MCF 10A (cell line): ENCODE measurements at regions not wholly inside any gene's neighbourhood (a gene's known extent, or its start where the extent isn't known, plus 50 kb on each side); places are given as distances from the start of the nearest gene placed in this dataset.
"Not testable (repeated sequence)": the region's sequence is repeated elsewhere in the genome, so short reads cannot be mapped to it uniquely, and the experiment has no call there.

Experiments
- BruUV-seq: library from RNA; stranded (reverse); fragments of 400-500 nt; replicated peaks from 2 replicates; lab custom pipeline; 2021; lab: Mats Ljungman, UMichigan
- CTCF ChIA-PET: fragments of 300-600 bp; sonication (Branson Sonifier 250); formaldehyde crosslinking; extraction: SDS; loops from one replicate; lab custom pipeline; 2021; ENCODE audit warnings: antibody characterized with exemption, inconsistent platforms; lab: Yijun Ruan, JAX
- POLR2A ChIA-PET: fragments of 300-600, 350-650 bp; sonication (Branson Sonifier 250); formaldehyde crosslinking; extraction: SDS; loops from one replicate; lab custom pipeline; 2020; ENCODE audit warnings: antibody characterized with exemption, inconsistent platforms; lab: Yijun Ruan, JAX
- DNase-seq: peaks from one replicate; pipeline ENCODE4 v3.0.0-alpha.2; 2018; ENCODE audit not compliant: unreplicated experiment
- H3K27ac Mint-ChIP-seq: one replicate; pipeline ENCODE4 v1.8.0; 2022; ENCODE audit warnings: mild to moderate bottlenecking, low read depth, mixed read lengths; ENCODE audit not compliant: unreplicated experiment
- H3K27me3 Mint-ChIP-seq: one replicate; pipeline ENCODE4 v1.8.0; 2022; ENCODE audit warnings: mixed read lengths; ENCODE audit not compliant: insufficient read depth, unreplicated experiment
- H3K36me3 Mint-ChIP-seq: one replicate; pipeline ENCODE4 v1.8.0; 2022; ENCODE audit warnings: mild to moderate bottlenecking, moderate library complexity, mixed read lengths; ENCODE audit not compliant: insufficient read depth, unreplicated experiment
- H3K4me1 Mint-ChIP-seq: one replicate; pipeline ENCODE4 v1.8.0; 2022; ENCODE audit warnings: mixed read lengths; ENCODE audit not compliant: insufficient read depth, unreplicated experiment
- H3K4me3 Mint-ChIP-seq: one replicate; pipeline ENCODE4 v1.8.0; 2022; ENCODE audit warnings: mild to moderate bottlenecking, moderate library complexity, mixed read lengths; ENCODE audit not compliant: unreplicated experiment
- H3K9me3 Mint-ChIP-seq: one replicate; pipeline ENCODE4 v1.8.0; 2022; ENCODE audit warnings: mixed read lengths; ENCODE audit not compliant: unreplicated experiment
- intact Hi-C: fragments of 100-400 bp; cut with micrococcal nuclease; formaldehyde crosslinking; loops from 2 replicates; pipeline ENCODE4 v1.14.1; 2022

DNA sequence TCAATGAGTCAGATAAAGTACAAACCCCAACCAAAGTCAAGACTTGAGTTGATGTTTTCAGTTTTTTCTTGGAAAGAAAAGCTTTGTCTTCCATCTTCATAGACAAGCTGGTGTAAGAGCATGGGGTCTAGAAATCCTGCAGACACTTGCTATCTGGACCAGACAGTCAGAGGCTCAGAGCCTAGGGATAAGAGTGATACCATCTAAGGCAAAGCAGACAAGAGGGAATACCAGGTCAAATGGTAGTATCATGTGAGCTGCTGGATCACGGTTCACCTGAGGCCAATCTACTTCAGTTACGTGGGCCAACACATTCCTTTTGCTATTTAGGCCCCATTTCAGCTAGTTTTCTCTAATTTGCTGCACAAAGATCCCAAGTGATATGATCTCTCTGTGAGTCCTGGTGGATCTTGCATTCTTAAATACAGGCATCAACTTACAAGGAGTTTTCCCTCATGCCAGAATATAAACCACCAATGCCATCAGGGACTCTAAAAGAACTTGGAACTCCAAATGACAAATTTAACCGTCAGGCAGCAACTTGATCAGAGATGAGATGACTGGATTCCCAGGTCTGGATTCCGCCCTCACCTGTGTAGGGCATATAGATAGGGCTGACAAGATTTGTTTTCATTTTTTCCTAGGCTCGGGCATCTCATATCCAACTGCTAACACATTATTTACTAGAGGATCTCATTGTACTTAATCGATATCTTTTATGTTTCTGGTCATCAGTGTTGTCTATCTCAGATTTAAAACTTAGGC, 101.4 kb downstream of the FOXD4L6 start:
- H3K9me3 Mint-ChIP-seq, H3K27me3 Mint-ChIP-seq, POLR2A ChIA-PET, CTCF ChIA-PET, H3K4me1 Mint-ChIP-seq, H3K27ac Mint-ChIP-seq, H3K4me3 Mint-ChIP-seq, DNase-seq, intact Hi-C loops, H3K36me3 Mint-ChIP-seq, BruUV-seq: not testable (repeated sequence)

DNA sequence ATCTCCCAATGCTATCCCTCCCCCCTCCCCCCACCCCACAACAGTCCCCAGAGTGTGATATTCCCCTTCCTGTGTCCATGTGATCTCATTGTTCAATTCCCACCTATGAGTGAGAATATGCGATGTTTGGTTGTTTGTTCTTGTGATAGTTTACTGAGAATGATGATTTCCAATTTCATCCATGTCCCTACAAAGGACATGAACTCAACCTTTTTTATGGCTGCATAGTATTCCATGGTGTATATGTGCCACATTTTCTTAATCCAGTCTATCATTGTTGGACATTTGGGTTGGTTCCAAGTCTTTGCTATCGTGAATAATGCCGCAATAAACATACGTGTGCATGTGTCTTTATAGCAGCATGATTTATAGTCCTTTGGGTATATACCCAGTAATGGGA, 106.1 kb downstream of the FOXD4L6 start:
- H3K9me3 Mint-ChIP-seq, H3K36me3 Mint-ChIP-seq, BruUV-seq, H3K27ac Mint-ChIP-seq, CTCF ChIA-PET, H3K4me1 Mint-ChIP-seq, DNase-seq, POLR2A ChIA-PET, H3K4me3 Mint-ChIP-seq, intact Hi-C loops, H3K27me3 Mint-ChIP-seq: not testable (repeated sequence)

DNA sequence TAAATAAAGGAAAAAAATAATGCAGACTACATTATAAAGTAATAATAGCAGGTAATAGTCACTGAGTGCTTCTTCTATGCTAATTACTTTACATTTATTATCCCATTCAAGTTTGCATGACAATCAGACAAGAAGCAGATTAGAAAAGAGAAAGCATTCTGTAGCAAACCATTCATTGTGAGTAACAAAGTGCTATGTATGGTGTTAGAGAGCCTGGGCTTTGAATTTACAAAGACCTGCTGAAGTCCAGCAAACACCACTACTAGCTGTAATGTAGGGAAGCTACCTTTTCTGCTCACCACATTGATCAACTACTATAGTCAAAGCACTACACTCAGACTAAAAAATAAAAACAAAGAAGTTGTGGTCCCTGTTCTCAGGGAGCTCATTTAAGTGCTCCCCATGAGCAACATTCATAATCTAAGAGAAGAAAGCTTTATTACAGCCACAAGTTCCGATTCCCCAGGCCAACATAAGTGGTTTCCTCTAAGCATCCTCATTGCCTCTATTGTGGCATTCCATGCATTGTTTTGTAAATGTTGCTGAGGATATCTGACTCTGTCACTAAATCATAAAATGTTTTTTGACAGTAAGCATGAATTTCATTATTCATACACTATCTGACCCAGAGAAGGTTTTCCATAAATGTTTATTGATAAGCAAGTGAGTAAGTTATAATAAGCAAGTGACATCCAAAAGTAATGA, 108.5 kb downstream of the FOXD4L6 start:
- intact Hi-C loops, H3K4me1 Mint-ChIP-seq, H3K27me3 Mint-ChIP-seq, H3K4me3 Mint-ChIP-seq, H3K27ac Mint-ChIP-seq, DNase-seq, H3K9me3 Mint-ChIP-seq, BruUV-seq, POLR2A ChIA-PET, CTCF ChIA-PET: not testable (repeated sequence)
- peaks cover 14% of the 10 kb centered on the region for H3K36me3 Mint-ChIP-seq

- H3K27ac Mint-ChIP-seq, POLR2A ChIA-PET, H3K27me3 Mint-ChIP-seq, BruUV-seq, H3K4me1 Mint-ChIP-seq, intact Hi-C loops, H3K4me3 Mint-ChIP-seq, H3K9me3 Mint-ChIP-seq, DNase-seq, CTCF ChIA-PET: not testable (repeated sequence)
- peaks cover 20% of the 10 kb centered on the region for H3K36me3 Mint-ChIP-seq
Measured at GRCh38 chr9:41018948-41019347, 109.5 kb downstream of the FOXD4L6 start.

DNA sequence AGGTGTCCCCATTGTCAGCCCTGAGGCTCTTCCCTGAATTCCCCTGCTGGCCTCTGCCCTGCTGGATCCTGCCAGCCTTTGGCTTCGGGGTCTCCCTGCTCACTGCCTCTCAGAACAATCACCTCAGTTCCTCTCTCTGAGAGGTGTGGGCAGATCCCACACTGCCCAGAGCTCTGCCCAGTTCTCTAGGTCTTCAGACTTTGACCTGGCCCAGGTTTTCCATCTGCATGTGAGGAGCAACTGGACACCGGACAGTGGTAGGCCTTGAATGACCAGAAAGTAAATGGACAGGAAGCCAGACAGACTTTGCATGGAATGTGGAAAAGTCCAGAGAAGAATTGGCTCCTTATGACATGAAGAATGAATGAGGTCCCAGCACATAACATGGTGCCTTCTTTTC, 111.8 kb downstream of the FOXD4L6 start:
- BruUV-seq, POLR2A ChIA-PET, intact Hi-C loops, CTCF ChIA-PET, H3K4me1 Mint-ChIP-seq, H3K27ac Mint-ChIP-seq, H3K4me3 Mint-ChIP-seq, DNase-seq, H3K9me3 Mint-ChIP-seq, H3K27me3 Mint-ChIP-seq: not testable (repeated sequence)
- H3K36me3 Mint-ChIP-seq, result peaks cover 36% of the 10 kb centered on the region

- H3K9me3 Mint-ChIP-seq, BruUV-seq, H3K27me3 Mint-ChIP-seq, H3K27ac Mint-ChIP-seq, DNase-seq, intact Hi-C loops, H3K4me3 Mint-ChIP-seq, CTCF ChIA-PET: not testable (repeated sequence)
- POLR2A ChIA-PET, result interaction anchor here (1.8 kb wide), 1 partner anchor 8 kb away, joined by 6 read pairs; no protein-coding TSS in a partner anchor
- H3K36me3 Mint-ChIP-seq, result peaks cover 48% of the 10 kb centered on the region
- H3K4me1 Mint-ChIP-seq, result peaks cover 10% of the 10 kb centered on the region
Measured at GRCh38 chr9:40999952-41000700, 128.4 kb downstream of the FOXD4L6 start.

GRCh38 chr9:40995490-40995889, 133.0 kb downstream of the FOXD4L6 start:
- CTCF ChIA-PET, result not testable (repeated sequence)

DNA sequence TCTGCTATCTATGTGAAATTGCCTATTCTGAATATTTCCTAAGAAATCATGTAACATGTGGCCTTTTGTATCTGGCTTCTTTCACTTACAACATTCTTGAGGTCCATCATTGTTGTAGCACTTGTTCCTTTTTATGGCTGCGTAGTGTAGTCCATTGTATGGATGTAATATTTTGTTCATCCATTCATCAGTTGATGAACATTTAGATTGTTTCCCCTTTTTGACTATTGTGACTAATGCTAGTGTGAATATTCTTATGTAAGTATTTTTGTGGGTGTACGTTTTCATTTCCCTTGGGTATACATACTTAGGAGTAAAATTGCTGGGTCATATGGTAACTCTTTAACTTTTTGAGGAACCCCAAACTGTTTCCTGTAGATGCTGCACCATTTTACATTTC, 134.6 kb downstream of the FOXD4L6 start:
- H3K27ac Mint-ChIP-seq, H3K9me3 Mint-ChIP-seq, BruUV-seq, H3K27me3 Mint-ChIP-seq, H3K4me3 Mint-ChIP-seq, POLR2A ChIA-PET, intact Hi-C loops, CTCF ChIA-PET, DNase-seq: not testable (repeated sequence)
- H3K4me1 Mint-ChIP-seq, result peaks cover 22% of the 10 kb centered on the region
- peaks cover 30% of the 10 kb centered on the region for H3K36me3 Mint-ChIP-seq

More at GRCh38 chr9:40995490-40995889, 133.0 kb downstream of the FOXD4L6 start:
- H3K27ac Mint-ChIP-seq, intact Hi-C loops, BruUV-seq, POLR2A ChIA-PET, H3K4me3 Mint-ChIP-seq, DNase-seq, H3K9me3 Mint-ChIP-seq, H3K27me3 Mint-ChIP-seq: not testable (repeated sequence)
- H3K36me3 Mint-ChIP-seq, result peaks cover 46% of the 10 kb centered on the region
- H3K4me1 Mint-ChIP-seq, result peaks cover 22% of the 10 kb centered on the region
